Muscle of leg (tissue), 3 donors: ENCODE measurements at regions not wholly inside any gene's neighbourhood (a gene's known extent, or its start where the extent isn't known, plus 50 kb on each side); places are given as distances from the start of the nearest gene placed in this dataset.

Experiments used
- DNase-seq: peaks from one replicate; pipeline ENCODE4 v3.0.0; 2013
- H3K27ac ChIP-seq: one replicate; pipeline ENCODE4 v1.5.1; 2013; ENCODE audit warnings: mild to moderate bottlenecking, low read length, control low read depth
- H3K27me3 ChIP-seq: one replicate; pipeline ENCODE4 v1.6.1; 2013; ENCODE audit warnings: low read length; ENCODE audit not compliant: control insufficient read depth, insufficient read depth
- H3K36me3 ChIP-seq: one replicate; pipeline ENCODE4 v1.6.1; 2013; ENCODE audit warnings: low read length; ENCODE audit not compliant: control insufficient read depth, insufficient read depth
- H3K4me1 ChIP-seq: one replicate; pipeline ENCODE4 v1.6.1; 2013; ENCODE audit warnings: low read length; ENCODE audit not compliant: control insufficient read depth, insufficient read depth
- H3K4me3 ChIP-seq: one replicate; pipeline ENCODE4 v1.5.1; 2013; ENCODE audit warnings: low read length, control low read depth
- H3K9me3 ChIP-seq: replicated peaks from 2 replicates; pipeline ENCODE4 v1.6.1; 2013; ENCODE audit warnings: low read depth, low read length; ENCODE audit not compliant: control insufficient read depth
- WGBS: methylation state at CpG from one replicate; pipeline ENCODE4 v1.1.5; 2013; ENCODE audit warnings: missing lambda C conversion rate; ENCODE audit not compliant: insufficient coverage; 5-methylcytosine and 5-hydroxymethylcytosine counted together

- no CpG with 5 or more reads among the region's 9 CpGs for WGBS
Measured at GRCh38 chr13:27868641-27869435, 51.0 kb upstream of the PDX1 start.

GRCh38 chr13:27869436-27870095 lies 50.2 kb upstream of the PDX1 start:
- Histone ChIP-seq H3K36me3 (no peaks in the 10 kb centered on the region), H3K4me1 (no peaks in the 10 kb centered on the region), H3K9me3 (no peaks in the 10 kb centered on the region), H3K27ac (no peak overlapping the region), H3K27me3 (peaks cover 5% of the 10 kb centered on the region), H3K4me3 (no peak overlapping the region)
- no peak for DNase-seq
- no CpG with 5 or more reads among the region's 6 CpGs for WGBS

More at GRCh38 chr13:27868641-27869435, 51.0 kb upstream of the PDX1 start:
- H3K9me3 ChIP-seq: no peaks in the 10 kb centered on the region
- peaks cover 8% of the 10 kb centered on the region for H3K27me3 ChIP-seq
- H3K4me3 ChIP-seq: no peak overlapping the region
- H3K36me3 ChIP-seq: no peaks in the 10 kb centered on the region
- no peaks in the 10 kb centered on the region for H3K4me1 ChIP-seq
- DNase-seq: peak; percentile 2
- H3K27ac ChIP-seq: no peak overlapping the region
